ENCODE measurements at regions not wholly inside any gene's neighbourhood (a gene's known extent, or its start where the extent isn't known, plus 50 kb on each side); places are given as distances from the start of the nearest gene placed in this dataset.

DNA sequence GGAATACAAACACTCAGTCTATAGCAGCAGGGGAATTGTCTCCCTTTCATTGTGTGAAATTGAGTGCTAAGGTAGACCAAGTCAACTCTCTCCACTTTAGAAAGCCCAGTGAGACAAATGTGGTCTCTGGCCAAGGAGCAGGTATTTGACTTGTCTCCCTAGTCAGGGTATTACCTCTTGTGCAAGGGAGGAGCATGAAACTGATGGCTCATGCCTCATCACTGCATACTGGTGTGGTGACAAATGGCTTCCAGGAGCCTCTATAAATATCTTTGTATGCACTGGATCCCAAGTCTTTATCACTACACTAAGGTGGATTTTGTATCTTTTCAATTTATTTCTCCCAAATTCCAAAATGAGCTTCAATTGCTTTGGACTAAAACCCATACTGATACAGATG is 1477.6 kb downstream of the NLGN4Y start:
- no peak overlapping the region for H3K27ac Mint-ChIP-seq
- no peak overlapping the region for H3K4me3 Mint-ChIP-seq
- ChIA-PET POLR2A (no interaction called here), CTCF (no interaction called here)
- TF ChIP-seq PRRX2 (CRISPR knock-in tag; IDR thresholded peaks at IDR 0.05) (no peak), RELA (CRISPR knock-in tag; IDR thresholded peaks at IDR 0.05; ENCODE audit: borderline replicate concordance) (no peak), IRF2 (CRISPR knock-in tag; IDR thresholded peaks at IDR 0.05; ENCODE audit: borderline replicate concordance, low read depth) (no peak), CREB1 (CRISPR knock-in tag; IDR thresholded peaks at IDR 0.05) (no peak), GTF2I (CRISPR knock-in tag; conservative IDR thresholded peaks at IDR 0.05) (no peak)
- TF ChIP-seq, protein P1, sequence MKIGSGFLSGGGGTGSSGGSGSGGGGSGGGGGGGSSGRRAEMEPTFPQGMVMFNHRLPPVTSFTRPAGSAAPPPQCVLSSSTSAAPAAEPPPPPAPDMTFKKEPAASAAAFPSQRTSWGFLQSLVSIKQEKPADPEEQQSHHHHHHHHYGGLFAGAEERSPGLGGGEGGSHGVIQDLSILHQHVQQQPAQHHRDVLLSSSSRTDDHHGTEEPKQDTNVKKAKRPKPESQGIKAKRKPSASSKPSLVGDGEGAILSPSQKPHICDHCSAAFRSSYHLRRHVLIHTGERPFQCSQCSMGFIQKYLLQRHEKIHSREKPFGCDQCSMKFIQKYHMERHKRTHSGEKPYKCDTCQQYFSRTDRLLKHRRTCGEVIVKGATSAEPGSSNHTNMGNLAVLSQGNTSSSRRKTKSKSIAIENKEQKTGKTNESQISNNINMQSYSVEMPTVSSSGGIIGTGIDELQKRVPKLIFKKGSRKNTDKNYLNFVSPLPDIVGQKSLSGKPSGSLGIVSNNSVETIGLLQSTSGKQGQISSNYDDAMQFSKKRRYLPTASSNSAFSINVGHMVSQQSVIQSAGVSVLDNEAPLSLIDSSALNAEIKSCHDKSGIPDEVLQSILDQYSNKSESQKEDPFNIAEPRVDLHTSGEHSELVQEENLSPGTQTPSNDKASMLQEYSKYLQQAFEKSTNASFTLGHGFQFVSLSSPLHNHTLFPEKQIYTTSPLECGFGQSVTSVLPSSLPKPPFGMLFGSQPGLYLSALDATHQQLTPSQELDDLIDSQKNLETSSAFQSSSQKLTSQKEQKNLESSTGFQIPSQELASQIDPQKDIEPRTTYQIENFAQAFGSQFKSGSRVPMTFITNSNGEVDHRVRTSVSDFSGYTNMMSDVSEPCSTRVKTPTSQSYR (CRISPR knock-in tag; IDR thresholded peaks at IDR 0.05), result no peak
- H3K9me3 Mint-ChIP-seq, result peaks cover 8% of the 10 kb centered on the region; the same call in 1 of the 2 replicates
- DNase-seq (ENCODE audit: low spot score) (no peak), ATAC-seq (no peak)
- H3K27me3 Mint-ChIP-seq (ENCODE audit: low read depth), result no peaks in the 10 kb centered on the region
- no peaks in the 10 kb centered on the region for H3K36me3 Mint-ChIP-seq
- peaks cover 10% of the 10 kb centered on the region for H3K4me1 Mint-ChIP-seq

DNA sequence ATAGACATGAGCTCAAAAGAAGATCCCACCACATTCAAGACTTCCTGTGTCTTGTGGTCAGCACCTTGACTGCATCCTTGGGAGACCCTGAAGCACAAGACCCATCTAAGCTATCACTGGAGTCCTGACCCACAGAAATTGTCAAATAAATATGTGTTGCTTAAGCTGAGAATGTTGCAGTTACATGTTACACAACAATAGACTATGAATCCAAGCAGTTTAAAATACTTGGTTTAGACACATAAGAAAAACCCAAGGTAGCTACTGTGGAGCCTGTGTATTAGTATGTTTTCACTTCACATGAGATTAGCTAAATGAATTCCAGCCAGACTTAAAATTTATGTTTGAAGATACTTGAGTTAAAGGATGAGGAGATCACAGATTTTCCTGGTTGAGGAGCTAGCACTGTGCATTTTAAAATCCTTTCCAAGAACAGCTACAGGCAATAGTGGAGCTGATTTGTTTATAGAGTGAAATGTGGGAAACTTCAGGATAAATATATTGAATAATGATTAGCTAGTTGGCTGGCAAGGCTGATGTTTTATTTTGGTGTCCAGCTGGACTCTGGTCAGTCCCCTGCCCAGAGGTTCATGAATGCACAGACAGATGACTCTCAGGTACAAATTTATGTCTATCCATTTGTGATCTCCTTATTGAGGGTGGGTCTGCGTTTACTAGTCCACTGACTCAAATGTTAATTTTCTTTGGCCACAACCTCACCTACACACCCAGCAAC is 1527.7 kb downstream of the NLGN4Y start:
- H3K9me3 Mint-ChIP-seq, result peaks cover 10% of the 10 kb centered on the region
- H3K27ac Mint-ChIP-seq, result no peak overlapping the region
- ATAC-seq (no peak), DNase-seq (ENCODE audit: low spot score) (no peak)
- H3K27me3 Mint-ChIP-seq (ENCODE audit: low read depth), result no peaks in the 10 kb centered on the region
- H3K4me1 Mint-ChIP-seq, result peaks cover 3% of the 10 kb centered on the region; the same call in 1 of the 2 replicates
- H3K4me3 Mint-ChIP-seq, result no peak overlapping the region
- ChIA-PET POLR2A (no interaction called here), CTCF (no interaction called here)
- TF ChIP-seq, protein P2, sequence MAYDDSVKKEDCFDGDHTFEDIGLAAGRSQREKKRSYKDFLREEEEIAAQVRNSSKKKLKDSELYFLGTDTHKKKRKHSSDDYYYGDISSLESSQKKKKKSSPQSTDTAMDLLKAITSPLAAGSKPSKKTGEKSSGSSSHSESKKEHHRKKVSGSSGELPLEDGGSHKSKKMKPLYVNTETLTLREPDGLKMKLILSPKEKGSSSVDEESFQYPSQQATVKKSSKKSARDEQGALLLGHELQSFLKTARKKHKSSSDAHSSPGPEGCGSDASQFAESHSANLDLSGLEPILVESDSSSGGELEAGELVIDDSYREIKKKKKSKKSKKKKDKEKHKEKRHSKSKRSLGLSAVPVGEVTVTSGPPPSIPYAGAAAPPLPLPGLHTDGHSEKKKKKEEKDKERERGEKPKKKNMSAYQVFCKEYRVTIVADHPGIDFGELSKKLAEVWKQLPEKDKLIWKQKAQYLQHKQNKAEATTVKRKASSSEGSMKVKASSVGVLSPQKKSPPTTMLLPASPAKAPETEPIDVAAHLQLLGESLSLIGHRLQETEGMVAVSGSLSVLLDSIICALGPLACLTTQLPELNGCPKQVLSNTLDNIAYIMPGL (CRISPR knock-in tag; IDR thresholded peaks at IDR 0.05), result no peak
- TF ChIP-seq NR2C2 (CRISPR knock-in tag; IDR thresholded peaks at IDR 0.05), result no peak
- no peak for TF ChIP-seq TEAD4 (CRISPR knock-in tag; IDR thresholded peaks at IDR 0.05)
- no peak for TF ChIP-seq MXD4 (CRISPR knock-in tag; IDR thresholded peaks at IDR 0.05; ENCODE audit: borderline replicate concordance)
- no peak for TF ChIP-seq ZNF671 (CRISPR knock-in tag; IDR thresholded peaks at IDR 0.05)
- TF ChIP-seq FOXK1 (CRISPR knock-in tag; IDR thresholded peaks at IDR 0.05), result no peak
- no peak for TF ChIP-seq MYBL2 (CRISPR knock-in tag; IDR thresholded peaks at IDR 0.05)
- no peak for TF ChIP-seq ELF4 (CRISPR knock-in tag; IDR thresholded peaks at IDR 0.05; ENCODE audit: low read depth)
- TF ChIP-seq, protein P3, sequence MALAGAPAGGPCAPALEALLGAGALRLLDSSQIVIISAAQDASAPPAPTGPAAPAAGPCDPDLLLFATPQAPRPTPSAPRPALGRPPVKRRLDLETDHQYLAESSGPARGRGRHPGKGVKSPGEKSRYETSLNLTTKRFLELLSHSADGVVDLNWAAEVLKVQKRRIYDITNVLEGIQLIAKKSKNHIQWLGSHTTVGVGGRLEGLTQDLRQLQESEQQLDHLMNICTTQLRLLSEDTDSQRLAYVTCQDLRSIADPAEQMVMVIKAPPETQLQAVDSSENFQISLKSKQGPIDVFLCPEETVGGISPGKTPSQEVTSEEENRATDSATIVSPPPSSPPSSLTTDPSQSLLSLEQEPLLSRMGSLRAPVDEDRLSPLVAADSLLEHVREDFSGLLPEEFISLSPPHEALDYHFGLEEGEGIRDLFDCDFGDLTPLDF (CRISPR knock-in tag; IDR thresholded peaks at IDR 0.05), result no peak
- TF ChIP-seq, protein P4, sequence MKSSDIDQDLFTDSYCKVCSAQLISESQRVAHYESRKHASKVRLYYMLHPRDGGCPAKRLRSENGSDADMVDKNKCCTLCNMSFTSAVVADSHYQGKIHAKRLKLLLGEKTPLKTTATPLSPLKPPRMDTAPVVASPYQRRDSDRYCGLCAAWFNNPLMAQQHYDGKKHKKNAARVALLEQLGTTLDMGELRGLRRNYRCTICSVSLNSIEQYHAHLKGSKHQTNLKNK (CRISPR knock-in tag; IDR thresholded peaks at IDR 0.05), result no peak
- no peak for TF ChIP-seq ZNF423 (CRISPR knock-in tag; IDR thresholded peaks at IDR 0.05)
- no peak for TF ChIP-seq ETV6 (CRISPR knock-in tag; IDR thresholded peaks at IDR 0.05)
- no peaks in the 10 kb centered on the region; the same call in 1 of the 2 replicates for H3K36me3 Mint-ChIP-seq

DNA sequence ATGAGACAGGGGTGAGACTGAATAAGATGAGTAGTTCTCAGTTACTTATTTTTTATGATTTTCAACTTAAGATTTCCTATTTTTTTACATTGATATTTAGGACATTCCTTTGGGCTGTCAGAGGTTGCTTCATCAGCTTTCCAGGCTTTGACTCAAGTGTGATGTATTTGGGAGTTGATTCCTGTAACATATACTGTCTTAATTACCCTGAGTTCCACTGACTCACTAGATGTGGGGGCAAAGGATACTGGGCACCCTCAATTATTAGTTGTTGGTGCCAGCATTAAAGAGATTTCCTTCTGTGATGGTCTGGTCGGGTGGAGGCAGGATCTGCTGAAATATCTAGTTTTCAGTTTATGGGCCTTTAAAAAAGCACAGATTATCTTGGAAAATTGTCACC is 1535.8 kb downstream of the NLGN4Y start:
- ChIA-PET POLR2A (no interaction called here), CTCF (no interaction called here)
- Mint-ChIP-seq H3K27me3 (ENCODE audit: low read depth) (no peaks in the 10 kb centered on the region), H3K27ac (no peak overlapping the region), H3K36me3 (peaks cover 11% of the 10 kb centered on the region), H3K4me1 (peaks cover 17% of the 10 kb centered on the region), H3K4me3 (no peak overlapping the region), H3K9me3 (peaks cover 11% of the 10 kb centered on the region)
- no peak for TF ChIP-seq JUN (CRISPR knock-in tag; IDR thresholded peaks at IDR 0.05)
- no peak for TF ChIP-seq SOX15 (CRISPR knock-in tag; IDR thresholded peaks at IDR 0.05)
- TF ChIP-seq TEAD4 (CRISPR knock-in tag; IDR thresholded peaks at IDR 0.05), result no peak
- DNase-seq (ENCODE audit: low spot score), result no peak
- ATAC-seq, result no peak
